Adrenal gland (tissue), 9 donors: ENCODE measurements at regions not wholly inside any gene's neighbourhood (a gene's known extent, or its start where the extent isn't known, plus 50 kb on each side); places are given as distances from the start of the nearest gene placed in this dataset.

ENCODE experiments used
- DNase-seq, 7 donors: peaks; one replicate each; pipeline ENCODE4 v3.0.0-alpha.2; 2019 to 2020
- H3K27ac ChIP-seq, 5 donors: fragments of 200-600 bp; sonication (generic) in 4 of 5; 1 replicate in 3 of 5; 2 replicates in 2 of 5; pipeline versions ENCODE4 v1.5.1 to v1.8.0; 2016 to 2020; ENCODE audit warnings: mild to moderate bottlenecking in 1 of 5
- H3K27me3 ChIP-seq: fragments of 200-600 bp; 2 replicates; pipeline ENCODE4 v1.8.0; 2021
- H3K36me3 ChIP-seq, 2 donors: fragments of 200-600 bp; replicated peaks in 1 of 2; 1 replicate in 1 of 2; 2 replicates in 1 of 2; pipeline versions ENCODE4 v1.5.1 to v1.8.0; 2018 to 2022
- H3K4me1 ChIP-seq, 2 donors: fragments of 200-600 bp; replicated peaks in 1 of 2; 1 replicate in 1 of 2; 2 replicates in 1 of 2; pipeline versions ENCODE4 v1.5.1 to v1.8.0; 2018 to 2021
- H3K4me3 ChIP-seq, 4 donors: fragments of 200-600 bp; sonication (generic) in 3 of 4; one replicate each; pipeline ENCODE4 v1.5.1; 2016 to 2018
- H3K9me3 ChIP-seq, 3 donors: fragments of 200-600 bp; sonication (generic) in 1 of 3; replicated peaks in 1 of 3; 1 replicate in 2 of 3; 2 replicates in 1 of 3; pipeline versions ENCODE4 v1.5.1 to v1.8.0; 2016 to 2021
- CTCF ChIP-seq, 6 experiments: fragments of 450-650 bp in 4 of 6; fragments of 200-600 bp in 2 of 6; sonication (generic) in 1 of 6; IDR thresholded peaks; 1 replicate in 5 of 6; 2 replicates in 1 of 6; pipeline versions ENCODE4 v1.5.1 to v1.8.0; 2016 to 2021; ENCODE audit warnings: antibody characterized with exemption in 6 of 6, mild to moderate bottlenecking in 2 of 6, moderate library complexity in 1 of 6
- POLR2A ChIP-seq, 2 donors: fragments of 450-650 bp; IDR thresholded peaks; one replicate each; pipeline ENCODE4 v1.6.1; 2017; ENCODE audit warnings: antibody characterized with exemption in 2 of 2, mild to moderate bottlenecking in 2 of 2, moderate library complexity in 1 of 2
- WGBS, 4 donors: extraction: QIAGEN DNeasy Blood & Tissue Kit in 2 of 4; methylation state at CpG; one replicate each; pipeline versions ENCODE4 v1.1.5 to v1.1.7; 2013 to 2017; 5-methylcytosine and 5-hydroxymethylcytosine counted together
- intact Hi-C, 2 donors: fragments of 100-400 bp; cut with DNase I; formaldehyde crosslinking; loops; one replicate each; pipeline versions ENCODE4 v1.14.1 to v1.15.0; 2022 to 2023
- donor health status: healthy with polysubstance abuse.
- donor health status: Bipolar disorder and iron deficiency.
- donor health status: DM: yes; HTN: yes; CAD: no.
- donor health status: DM: no; HTN: no; CAD: no.
- donor health status: DM: no; HTN: no; CAD: no.

GRCh38 chr6:84455511-84456029, 228.1 kb upstream of the CEP162 start:
- intact Hi-C loops, result no loop called here
- 50 to 64% (median 56%) methylated on average over 3 of the region's 3 CpGs for WGBS, 4 donors
- no peaks in the 10 kb centered on the region for H3K36me3 ChIP-seq

GRCh38 chr6:84453499-84453898, 226.1 kb upstream of the CEP162 start:
- intact Hi-C loops, result no loop called here
- Histone ChIP-seq H3K36me3 (no peaks in the 10 kb centered on the region), H3K4me1 (no peaks in the 10 kb centered on the region), H3K27ac (no peak overlapping the region), H3K27me3 (no peaks in the 10 kb centered on the region), H3K4me3 (no peak overlapping the region), H3K9me3 (no peaks in the 10 kb centered on the region)
- TF ChIP-seq CTCF (IDR thresholded peaks at IDR 0.05) (no peak), POLR2A (IDR thresholded peaks at IDR 0.05) (no peak)
- DNase-seq, result no peak

More at GRCh38 chr6:84455511-84456029, 228.1 kb upstream of the CEP162 start:
- Histone ChIP-seq H3K4me1 (no peaks in the 10 kb centered on the region), H3K4me3 (no peak overlapping the region), H3K27ac (no peak overlapping the region), H3K27me3 (no peaks in the 10 kb centered on the region), H3K9me3 (no peaks in the 10 kb centered on the region)
- TF ChIP-seq POLR2A (IDR thresholded peaks at IDR 0.05) (no peak), CTCF (IDR thresholded peaks at IDR 0.05) (no peak)
- no peak for DNase-seq

GRCh38 chr6:84450018-84450417, 222.6 kb upstream of the CEP162 start:
- Histone ChIP-seq H3K36me3 (no peaks in the 10 kb centered on the region), H3K4me1 (no peaks in the 10 kb centered on the region), H3K9me3 (no peaks in the 10 kb centered on the region), H3K27me3 (no peaks in the 10 kb centered on the region), H3K4me3 (no peak overlapping the region), H3K27ac (no peak overlapping the region)
- no peak for DNase-seq
- TF ChIP-seq CTCF (IDR thresholded peaks at IDR 0.05), result no peak
- no peak for TF ChIP-seq POLR2A (IDR thresholded peaks at IDR 0.05)
- WGBS, 4 donors, result 67 to 76% (median 71%) methylated on average over 2 of the region's 2 CpGs
- intact Hi-C loops, result no loop called here

- TF ChIP-seq CTCF (IDR thresholded peaks at IDR 0.05) (no peak), POLR2A (IDR thresholded peaks at IDR 0.05) (no peak)
- 46 to 55% (median 53%) methylated on average over 6 of the region's 6 CpGs for WGBS, 4 donors
- no peaks in the 10 kb centered on the region for H3K4me1 ChIP-seq
- H3K27me3 ChIP-seq, result no peaks in the 10 kb centered on the region
- no peak overlapping the region for H3K4me3 ChIP-seq
- H3K36me3 ChIP-seq, result no peaks in the 10 kb centered on the region
- DNase-seq, result no peak
- intact Hi-C loops, result no loop called here
- H3K27ac ChIP-seq, result no peak overlapping the region
- no peaks in the 10 kb centered on the region for H3K9me3 ChIP-seq
These were observed 221.8 kb upstream of the CEP162 start for GRCh38 chr6:84449220-84449619.
